Right ventricle myocardium superior (tissue), 1 donor: ENCODE measurements at regions not wholly inside any gene's neighbourhood (a gene's known extent, or its start where the extent isn't known, plus 50 kb on each side); places are given as distances from the start of the nearest gene placed in this dataset.
"Not testable (repeated sequence)": the region's sequence is repeated elsewhere in the genome, so short reads cannot be mapped to it uniquely, and the experiment has no call there.

Source experiments
- ATAC-seq: fragments of 200-7000 bp; cut with Tn5 transposase; one replicate; pipeline ENCODE4 v1.9.1; 2020; ENCODE audit warnings: mild to moderate bottlenecking; ENCODE audit not compliant: poor library complexity
- DNase-seq: peaks from one replicate; pipeline ENCODE4 v3.0.0-alpha.2; 2020
- intact Hi-C: fragments of 100-400 bp; cut with DNase I; formaldehyde crosslinking; loops from one replicate; pipeline ENCODE4 v1.11.2; 2022
- donor health status: DM: no; HTN: yes; CAD: no; lungs with severe emphysema.

DNA sequence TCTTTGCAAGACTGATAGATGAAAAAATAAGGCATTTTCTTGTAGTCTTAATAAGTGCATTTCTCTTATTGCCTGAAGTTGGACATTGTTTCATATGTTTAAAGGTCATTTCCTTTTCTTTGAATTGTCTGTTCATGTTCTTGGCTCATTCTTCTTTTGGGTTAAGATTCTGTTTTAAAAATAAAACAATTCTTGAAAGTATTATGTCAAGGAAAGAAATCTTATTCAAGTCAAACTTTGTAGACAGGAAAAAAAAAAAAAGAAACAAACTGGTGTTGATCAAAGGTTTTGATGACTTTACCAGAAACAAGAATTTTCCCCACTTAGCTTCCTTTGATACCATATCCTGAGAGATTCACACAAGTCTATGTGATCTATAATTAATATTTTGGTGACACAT is 132.9 kb upstream of the AADACL2 start:
- no peak for DNase-seq
- no peak for ATAC-seq
- intact Hi-C loops, result no loop called here

DNA sequence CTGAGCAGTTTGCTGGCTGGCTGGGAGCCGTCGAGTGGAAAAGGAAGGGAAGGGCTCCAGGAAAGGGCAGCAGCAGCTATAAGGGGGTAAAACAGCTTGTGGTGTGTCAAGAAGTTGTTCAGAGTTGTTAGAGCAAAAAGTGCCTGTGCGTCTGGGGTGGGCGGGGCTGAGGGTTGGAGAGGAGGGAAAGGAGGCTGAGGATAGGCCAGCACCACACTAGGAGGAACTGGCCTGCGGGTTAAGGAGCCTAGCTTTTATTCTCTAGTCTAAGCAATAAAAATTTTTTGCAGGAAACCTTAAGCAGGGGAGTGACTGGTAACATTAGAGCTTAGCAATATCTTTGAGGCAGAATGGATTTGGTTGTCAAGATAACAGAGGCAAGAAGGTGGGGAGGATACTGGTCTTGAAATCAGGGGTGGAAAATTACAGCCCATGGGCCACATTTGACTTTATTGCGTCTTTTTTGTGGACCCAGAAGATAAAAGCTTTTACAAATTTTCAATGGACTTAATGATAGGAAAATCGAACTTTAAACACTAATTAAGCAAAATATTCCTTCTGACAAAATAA is 134.5 kb upstream of the AADACL2 start:
- intact Hi-C loops, result no loop called here
- DNase-seq (no peak), ATAC-seq (no peak)

DNA sequence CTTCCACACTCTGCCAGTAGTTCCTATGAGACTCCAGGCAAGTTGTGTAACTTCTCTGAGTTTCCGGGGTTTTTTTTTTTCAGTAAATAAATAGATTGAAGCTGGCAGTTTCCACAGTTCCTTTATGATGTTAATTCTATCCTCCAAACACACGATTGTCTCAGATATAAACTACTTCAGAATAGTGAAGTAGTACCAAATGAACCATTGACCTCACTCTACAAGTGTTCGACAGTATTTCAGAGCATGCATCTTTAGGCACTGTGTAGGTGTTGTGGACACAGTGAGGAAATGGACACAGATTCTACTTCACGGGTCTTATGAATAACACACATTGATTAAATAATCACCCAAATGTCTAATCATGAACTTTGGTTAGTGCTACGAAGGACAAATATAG is 136.1 kb upstream of the IGSF10 start:
- no peak for ATAC-seq
- DNase-seq, result no peak
- intact Hi-C loops, result no loop called here

DNA sequence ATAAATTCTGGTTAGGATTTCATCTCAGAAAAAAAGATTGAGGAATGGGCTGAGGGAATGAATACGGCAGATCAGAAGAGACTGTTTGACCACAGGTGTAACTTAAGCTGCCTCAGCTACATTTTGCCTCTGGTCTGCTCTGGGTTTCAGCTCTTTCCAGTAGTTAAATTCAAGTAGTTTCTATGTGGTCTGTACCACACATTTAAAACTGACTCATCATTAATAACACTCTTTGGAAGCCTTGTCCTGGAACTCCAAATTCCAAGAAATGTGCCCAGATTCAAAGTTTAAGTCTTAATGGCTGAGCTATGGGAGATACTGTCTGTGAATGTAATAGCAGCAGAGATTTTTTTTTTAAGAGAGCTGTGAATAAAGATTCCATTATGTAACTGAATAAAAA is 133.1 kb upstream of the IGSF10 start:
- ATAC-seq (no peak), DNase-seq (no peak)
- intact Hi-C loops, result no loop called here

DNA sequence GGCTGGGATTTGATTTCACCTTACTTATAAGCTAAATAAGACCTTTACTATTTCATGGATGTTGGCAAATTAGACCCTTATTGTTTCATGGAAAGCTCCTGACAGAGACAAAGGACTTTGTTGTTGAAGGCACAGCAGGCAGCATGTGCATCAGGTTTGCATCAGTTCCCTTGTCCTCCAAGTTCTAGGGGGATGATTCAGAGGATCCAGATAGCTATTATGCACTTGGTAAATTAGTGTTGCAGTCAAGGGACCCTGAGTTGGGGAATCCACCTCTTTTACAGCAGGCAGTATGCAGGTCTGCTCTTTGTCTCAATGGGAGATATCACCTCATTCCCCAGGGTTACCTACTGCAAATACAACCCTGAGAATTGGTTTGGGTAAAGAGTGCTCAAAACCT is 131.4 kb upstream of the IGSF10 start:
- intact Hi-C loops, result no loop called here
- no peak for ATAC-seq

DNA sequence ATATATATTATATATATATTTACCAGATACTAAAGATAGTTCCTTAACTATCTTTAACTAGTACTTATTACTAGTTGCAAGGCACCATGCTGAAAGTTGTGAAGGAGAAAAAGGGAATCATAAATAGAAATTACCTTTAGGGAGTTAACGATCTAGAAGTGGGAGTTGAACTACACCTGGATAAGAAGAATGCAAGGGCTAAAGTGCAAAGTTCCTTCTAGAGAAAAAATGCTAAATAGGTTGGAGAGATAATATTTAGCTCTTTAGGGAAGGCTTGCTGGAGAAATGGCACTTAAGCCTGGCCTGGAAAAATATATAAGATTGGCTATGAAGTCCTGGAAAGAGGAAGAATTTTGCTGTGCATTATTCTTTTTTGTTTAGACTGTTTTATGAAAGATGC is 130.6 kb upstream of the IGSF10 start:
- intact Hi-C loops, result no loop called here
- no peak for ATAC-seq
- no peak for DNase-seq

More for the DNA sequence above, 131.4 kb upstream of the IGSF10 start:
- no peak for DNase-seq

DNA sequence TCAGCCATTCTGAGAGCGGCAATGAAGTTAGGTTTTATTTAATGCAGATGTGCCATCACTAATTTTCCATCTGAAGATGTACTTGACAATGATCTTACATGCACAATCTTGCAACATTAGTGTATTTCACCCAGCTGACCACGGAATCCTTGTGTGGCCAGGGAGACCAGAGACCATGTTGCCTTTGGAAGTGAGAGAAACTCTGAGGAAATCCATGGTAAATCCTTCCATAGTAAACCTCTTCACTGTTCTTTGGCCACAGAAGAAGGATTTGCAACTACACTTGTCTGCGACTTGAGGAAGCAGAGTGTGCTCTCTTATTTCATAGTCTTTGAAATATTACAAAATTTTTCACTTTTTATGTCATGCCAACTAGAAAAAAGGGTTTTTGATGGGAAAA is 128.4 kb upstream of the IGSF10 start:
- intact Hi-C loops, result no loop called here
- no peak for ATAC-seq
- DNase-seq, result no peak

DNA sequence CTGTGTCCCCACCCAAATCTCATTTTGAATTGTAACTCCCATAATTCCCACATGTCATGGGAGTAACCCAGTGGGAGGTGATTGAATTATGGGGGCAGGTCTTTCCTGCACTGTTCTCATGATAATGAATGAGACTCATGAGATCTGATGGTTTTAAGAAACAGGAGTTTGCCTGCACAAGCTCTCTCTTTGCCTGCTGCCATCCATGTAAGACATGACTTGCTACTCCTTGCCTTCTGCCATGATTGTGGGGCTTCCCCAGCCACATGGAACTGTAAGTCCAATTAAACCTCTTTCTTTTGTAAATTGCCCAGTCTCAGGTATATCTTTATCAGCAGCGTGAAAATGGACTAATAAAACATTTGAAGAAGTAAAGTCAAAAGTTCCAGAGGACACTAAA is 126.8 kb upstream of the IGSF10 start:
- intact Hi-C loops, DNase-seq, ATAC-seq: not testable (repeated sequence)

DNA sequence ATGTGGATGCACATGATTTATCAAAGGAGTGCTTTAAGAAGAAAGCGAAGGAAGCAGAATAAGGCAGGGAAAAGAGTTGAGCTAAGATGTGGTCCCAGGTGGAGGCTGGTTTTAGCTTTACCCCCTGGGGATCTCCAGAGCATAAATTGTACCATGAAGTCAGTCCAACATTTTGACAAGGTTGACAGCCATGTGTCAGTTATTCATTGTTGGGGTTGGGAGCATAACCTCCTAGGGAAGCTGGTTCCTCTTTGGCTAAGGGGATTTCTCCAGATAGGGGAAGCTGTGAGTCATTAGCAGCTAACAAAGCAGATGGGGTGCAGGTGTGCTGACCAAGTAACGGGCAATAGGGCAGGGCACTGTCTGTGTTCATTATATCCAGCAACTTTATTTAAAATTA is 123.7 kb upstream of the IGSF10 start:
- ATAC-seq (no peak), DNase-seq (no peak)
- intact Hi-C loops, result no loop called here

DNA sequence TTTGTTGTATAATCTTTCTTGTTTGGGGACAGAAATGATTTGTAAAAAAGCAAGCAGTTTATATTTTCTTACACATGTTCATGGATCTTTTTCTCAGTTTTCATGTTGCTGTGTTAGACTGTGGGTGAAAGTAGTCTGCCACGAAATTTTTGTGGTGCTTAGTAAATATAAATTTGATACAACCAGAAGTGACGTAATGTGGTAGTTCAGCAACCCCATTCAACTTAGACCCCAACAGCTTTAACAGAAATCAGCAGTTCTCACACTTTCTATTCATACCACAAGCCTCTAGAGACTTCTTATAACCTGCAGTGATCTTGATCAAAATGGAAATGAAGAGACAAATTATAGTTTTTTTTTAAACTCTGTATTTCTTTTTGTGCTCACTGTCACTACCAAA is 120.2 kb upstream of the IGSF10 start:
- intact Hi-C loops, result no loop called here
- ATAC-seq (no peak), DNase-seq (no peak)

DNA sequence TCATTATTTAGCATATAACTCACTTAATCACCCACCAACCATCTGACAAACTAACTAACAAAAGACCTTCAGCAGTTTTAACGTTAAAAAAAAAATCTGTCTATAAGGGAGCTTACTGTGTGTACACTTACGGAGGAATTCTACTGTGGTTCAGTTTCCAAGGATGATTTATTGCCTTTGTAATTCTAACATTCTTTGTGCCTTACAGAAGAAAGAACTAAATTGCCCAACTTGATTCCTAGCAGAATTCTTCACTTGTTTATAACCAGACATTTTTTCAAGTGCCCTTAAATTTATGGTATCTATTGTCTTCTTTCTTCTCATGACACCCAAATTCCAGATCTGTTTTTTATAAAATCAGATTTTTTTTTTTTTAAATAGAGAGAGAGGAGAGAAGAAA is 119.7 kb upstream of the IGSF10 start:
- DNase-seq, result no peak
- peak; percentile 34 for ATAC-seq
- intact Hi-C loops, result no loop called here

DNA sequence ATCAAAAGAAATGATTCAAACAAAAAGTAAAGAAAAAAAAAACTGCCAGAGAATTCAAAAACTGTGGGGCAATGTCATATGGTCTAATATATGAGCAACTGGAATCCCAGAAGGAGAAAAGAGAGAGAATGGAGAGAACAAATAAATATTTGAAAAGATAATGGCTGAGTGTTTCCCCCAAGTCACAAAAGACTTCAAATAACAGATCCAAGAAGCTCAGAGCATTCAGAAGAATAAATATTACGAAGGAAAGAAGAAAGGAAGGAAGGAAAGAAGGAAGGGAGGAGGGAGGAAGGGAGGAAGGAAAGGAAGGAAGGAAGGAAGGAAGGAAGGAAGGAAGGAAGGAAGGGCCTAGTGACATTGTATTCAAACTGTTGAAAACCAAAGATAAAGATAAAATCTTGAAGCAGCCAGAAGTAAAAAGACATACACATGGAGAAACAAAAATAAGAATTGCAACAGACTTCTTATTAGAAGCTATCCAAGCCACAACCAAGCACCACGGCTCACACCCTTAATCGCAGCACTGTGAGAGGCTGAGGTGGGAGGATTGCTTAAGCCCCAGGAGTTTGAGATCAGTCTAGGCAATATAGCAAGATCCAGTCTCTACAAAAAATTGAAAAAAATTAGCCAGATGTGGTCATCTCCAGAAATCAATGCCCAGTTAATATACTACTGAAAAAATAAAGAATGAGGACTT is 118.9 kb upstream of the IGSF10 start:
- peak; percentile 45 for DNase-seq
- peak; percentile 69 for ATAC-seq
- intact Hi-C loops, result no loop called here

DNA sequence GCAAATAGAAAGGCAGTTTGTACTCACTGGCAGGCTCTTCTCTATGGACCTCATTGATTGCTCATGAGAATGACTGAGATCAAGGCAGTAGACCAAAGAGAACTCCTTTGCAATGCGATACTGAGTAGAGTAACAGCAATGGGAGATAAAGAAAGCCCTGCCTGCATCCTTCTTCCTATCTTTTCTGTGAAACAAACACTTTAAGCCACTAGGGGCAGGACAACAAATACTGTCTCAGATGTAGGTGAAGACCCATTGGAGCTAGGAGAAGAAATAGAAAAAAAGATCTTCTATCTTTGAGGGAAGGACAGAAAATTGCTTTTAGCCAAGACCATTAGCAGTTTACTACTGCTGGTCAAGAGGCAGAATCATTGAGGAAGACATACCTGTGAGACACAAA is 117.6 kb upstream of the IGSF10 start:
- intact Hi-C loops, result no loop called here
- DNase-seq (no peak), ATAC-seq (no peak)

DNA sequence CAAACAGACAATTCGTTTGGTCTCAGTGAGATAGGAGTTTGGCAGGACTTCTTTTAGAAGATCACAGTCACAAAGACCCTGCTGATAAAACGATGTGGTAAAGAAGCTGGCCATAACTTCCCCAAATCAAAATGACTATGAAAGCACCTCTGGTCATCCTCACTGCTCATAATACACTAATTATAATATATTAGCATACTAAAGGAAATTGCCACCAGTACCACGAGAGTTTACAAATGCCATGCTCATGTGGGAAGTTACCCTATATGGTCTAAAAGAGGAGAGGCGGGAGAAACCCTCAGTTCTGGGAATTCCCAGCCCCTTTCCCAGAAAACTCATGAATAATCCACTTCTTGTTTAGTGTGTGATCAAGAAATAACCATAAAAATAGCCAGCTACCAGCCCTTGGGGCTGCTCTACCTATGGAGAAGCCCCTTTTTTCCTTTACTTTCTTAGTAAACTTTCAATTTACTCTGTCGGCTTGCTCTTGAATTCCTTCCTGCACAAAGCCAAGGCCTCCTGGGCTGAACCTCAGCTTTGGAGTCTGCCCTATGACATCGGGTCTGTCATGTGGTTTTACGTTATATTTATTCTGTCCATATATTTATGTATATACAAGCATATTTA is 115.8 kb upstream of the IGSF10 start:
- intact Hi-C loops, result no loop called here

DNA sequence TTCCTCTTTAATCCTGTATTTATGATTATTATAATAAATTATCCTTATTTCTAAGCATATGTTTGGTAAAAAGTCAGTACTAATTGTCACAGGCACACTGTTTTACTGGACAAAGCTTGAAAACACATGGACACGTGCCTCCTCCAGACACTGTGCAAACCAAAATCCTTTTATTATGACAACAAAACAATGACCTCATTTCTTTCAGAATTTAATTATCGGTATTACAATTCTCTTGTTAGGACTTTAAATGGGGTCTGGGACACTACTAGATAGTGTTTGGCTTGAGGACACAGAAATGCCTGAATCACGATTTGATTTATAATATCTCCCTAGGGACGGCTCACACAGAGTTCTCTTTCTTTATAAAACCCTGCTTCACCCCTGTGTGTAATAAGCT is 107.3 kb upstream of the IGSF10 start:
- ATAC-seq, result peak; percentile 43
- intact Hi-C loops, result no loop called here
- no peak for DNase-seq

More for the DNA sequence above, 115.8 kb upstream of the IGSF10 start:
- DNase-seq, result no peak
- ATAC-seq, result no peak

DNA sequence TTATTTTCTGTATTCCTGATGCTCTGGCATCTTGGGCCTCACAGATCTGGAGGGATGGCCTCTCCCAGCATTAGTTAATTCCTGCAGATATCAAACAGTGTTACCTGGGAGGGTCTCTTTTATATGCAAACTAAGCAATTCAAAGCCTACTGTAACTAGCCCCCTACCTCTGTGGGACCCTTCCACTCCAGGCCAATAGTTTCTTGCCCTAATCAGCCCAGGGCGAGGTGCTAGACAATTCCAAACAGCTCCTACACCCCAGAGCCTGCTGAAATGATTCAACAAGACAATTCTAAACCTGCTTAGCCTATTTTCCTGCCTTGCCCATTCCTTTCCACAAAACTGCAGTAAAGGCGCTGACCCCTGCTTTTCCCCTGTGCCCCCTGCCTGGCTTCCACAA is 106.6 kb upstream of the IGSF10 start:
- DNase-seq (no peak), ATAC-seq (no peak)
- intact Hi-C loops, result no loop called here

DNA sequence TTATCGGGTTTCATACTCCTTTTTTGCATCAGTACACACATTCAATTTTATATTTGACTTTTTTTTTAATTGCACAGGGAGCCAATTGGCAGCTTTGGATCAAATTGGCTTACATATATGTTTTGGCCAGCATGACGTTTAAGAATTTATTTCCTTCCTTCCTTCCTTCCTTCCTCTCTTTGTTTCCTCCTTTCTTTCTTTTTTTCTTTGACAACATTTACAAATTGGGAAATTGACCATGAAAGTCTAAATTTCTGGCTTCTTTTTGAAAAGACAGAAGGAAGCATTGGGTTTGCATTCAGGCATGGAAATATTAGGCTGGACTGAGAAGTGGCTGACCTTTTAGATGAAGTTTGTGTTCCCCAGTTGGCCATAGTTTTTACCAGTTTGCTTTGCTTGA is 103.4 kb upstream of the IGSF10 start:
- no peak for DNase-seq
- intact Hi-C loops, result no loop called here
- no peak for ATAC-seq

DNA sequence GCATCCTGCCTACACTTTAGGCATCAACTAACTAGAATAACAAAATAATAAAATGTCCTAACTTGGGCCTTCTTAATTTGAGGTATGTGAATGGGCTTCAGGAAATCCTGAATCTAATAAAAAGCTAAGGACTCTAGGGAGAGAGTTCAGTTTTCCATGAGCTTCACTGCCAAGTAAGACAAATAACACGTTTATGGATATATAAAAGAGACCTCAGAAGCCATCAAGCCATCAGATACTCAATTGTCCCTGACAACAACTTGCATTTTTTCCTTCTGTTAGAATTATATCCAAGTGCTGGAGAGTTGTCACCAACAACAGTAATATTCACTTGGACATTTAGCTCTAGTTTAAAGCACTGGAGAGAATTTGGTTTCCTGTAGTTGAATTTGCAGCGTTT is 102.4 kb upstream of the IGSF10 start:
- intact Hi-C loops, result no loop called here
- DNase-seq (no peak), ATAC-seq (no peak)

DNA sequence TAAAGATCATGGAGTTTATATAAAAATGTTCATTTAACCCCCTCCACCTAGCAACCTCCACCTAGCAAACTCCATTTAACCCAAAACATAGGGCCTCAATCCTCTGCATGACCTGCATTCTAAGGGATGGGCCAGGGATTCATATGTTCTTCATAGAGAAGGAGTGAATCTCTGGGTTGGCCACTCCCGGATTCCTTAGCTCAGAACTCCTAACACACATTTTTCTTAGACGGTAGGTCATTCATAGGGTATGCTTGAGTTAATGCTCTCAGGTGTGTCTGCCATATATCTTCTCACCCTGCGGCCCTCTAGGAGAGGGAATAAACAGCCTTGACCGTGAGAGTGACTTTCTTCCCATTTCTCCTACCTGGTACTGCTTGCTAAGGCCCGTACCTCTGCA is 102.0 kb upstream of the IGSF10 start:
- DNase-seq, result no peak
- intact Hi-C loops, result no loop called here
- no peak for ATAC-seq

DNA sequence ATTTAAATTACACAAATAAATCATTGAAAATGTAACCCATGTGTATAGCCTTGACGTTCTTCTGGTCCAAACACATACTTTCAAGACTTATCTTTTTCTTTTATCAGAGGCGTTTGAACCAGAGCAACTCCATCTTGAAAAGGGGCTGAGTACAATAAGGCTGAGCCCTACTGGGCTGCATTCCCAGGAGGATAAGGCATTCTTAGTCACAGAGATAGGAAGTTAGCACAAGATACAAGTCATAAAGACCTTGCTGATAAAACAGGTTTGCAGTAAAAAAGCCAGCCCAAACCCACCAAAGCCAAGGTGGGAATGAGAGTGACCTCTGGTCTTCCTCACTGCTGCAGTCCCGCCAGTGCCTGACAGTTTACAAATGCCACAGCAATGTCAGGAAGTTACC is 101.0 kb upstream of the IGSF10 start:
- intact Hi-C loops, result no loop called here
- ATAC-seq, result no peak

DNA sequence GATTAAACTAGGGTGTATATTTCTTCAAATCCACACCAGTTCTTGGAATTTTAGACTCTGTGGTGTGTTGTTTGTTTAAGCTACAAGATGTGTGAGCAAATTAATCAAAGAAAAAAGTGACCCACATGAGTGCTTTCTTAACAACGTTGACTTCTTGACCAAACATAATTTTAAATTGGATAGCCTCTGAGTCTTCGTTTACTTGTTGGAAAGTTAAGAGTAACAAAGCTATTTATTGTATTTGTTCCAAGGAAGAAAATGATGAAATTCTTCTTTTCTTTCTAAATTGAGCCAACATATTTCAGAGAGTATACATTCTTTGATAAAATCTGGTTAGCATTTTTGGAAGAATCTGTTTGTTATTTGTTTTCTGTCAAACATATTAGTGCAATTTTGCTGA is 99.9 kb upstream of the IGSF10 start:
- no peak for DNase-seq
- intact Hi-C loops, result no loop called here
- ATAC-seq, result no peak

More for the DNA sequence above, 101.0 kb upstream of the IGSF10 start:
- DNase-seq, result no peak
